HFFc6 (cell line): ENCODE measurements at regions not wholly inside any gene's neighbourhood (a gene's known extent, or its start where the extent isn't known, plus 50 kb on each side); places are given as distances from the start of the nearest gene placed in this dataset.

Source experiments
- DNase-seq: peaks from one replicate; pipeline ENCODE4 v3.0.0-alpha.2; 2018
- H3K27ac Mint-ChIP-seq: 2 replicates; pipeline ENCODE4 v1.8.0; 2020; ENCODE audit warnings: mild to moderate bottlenecking, mixed read lengths
- H3K27me3 Mint-ChIP-seq: 2 replicates; pipeline ENCODE4 v1.8.0; 2021; ENCODE audit warnings: mild to moderate bottlenecking, moderate library complexity, mixed read lengths; ENCODE audit not compliant: insufficient read depth
- H3K36me3 Mint-ChIP-seq: 2 replicates; pipeline ENCODE4 v1.8.0; 2021; ENCODE audit warnings: low read depth, mixed read lengths
- H3K4me1 Mint-ChIP-seq: 2 replicates; pipeline ENCODE4 v1.8.0; 2020; ENCODE audit warnings: low read depth, mixed read lengths
- H3K4me3 Mint-ChIP-seq: 2 replicates; pipeline ENCODE4 v1.8.0; 2020; ENCODE audit warnings: mild to moderate bottlenecking, moderate library complexity, mixed read lengths
- H3K9me3 Mint-ChIP-seq: 2 replicates; pipeline ENCODE4 v1.8.0; 2020; ENCODE audit warnings: mild to moderate bottlenecking, mixed read lengths
- TF ChIP-seq, protein P1 (sequence below): fragments of 200-600 bp; sonication (generic); IDR thresholded peaks from 2 replicates; pipeline ENCODE4 v1.5.0; 2021; ENCODE audit warnings: antibody characterized with exemption, mild to moderate bottlenecking

DNA sequence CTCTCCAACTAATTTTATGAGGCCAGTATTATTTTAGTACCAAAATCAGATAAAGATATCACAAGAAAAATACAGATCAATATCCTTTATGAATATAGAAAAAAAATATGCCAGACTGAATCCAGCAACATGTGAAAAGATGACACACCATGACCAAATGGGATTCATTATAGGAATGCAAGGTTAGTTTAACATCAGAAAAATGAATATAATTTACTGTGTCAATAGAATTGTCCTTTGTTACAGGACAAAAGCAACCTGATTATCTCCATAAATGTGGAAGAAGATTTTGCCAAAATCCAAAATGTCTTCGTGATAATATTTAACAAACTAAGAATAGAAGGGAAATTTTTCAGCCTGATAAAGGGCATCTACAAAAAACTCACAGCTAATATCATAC, 66.4 kb upstream of the DAB2 start:
- peaks cover 27% of the 10 kb centered on the region for H3K36me3 Mint-ChIP-seq
- no peak for DNase-seq
- H3K4me1 Mint-ChIP-seq = peaks cover 15% of the 10 kb centered on the region
- H3K27ac Mint-ChIP-seq = no peak overlapping the region
- peaks cover 23% of the 10 kb centered on the region for H3K9me3 Mint-ChIP-seq
- H3K4me3 Mint-ChIP-seq = no peak overlapping the region
- TF ChIP-seq, protein P1, sequence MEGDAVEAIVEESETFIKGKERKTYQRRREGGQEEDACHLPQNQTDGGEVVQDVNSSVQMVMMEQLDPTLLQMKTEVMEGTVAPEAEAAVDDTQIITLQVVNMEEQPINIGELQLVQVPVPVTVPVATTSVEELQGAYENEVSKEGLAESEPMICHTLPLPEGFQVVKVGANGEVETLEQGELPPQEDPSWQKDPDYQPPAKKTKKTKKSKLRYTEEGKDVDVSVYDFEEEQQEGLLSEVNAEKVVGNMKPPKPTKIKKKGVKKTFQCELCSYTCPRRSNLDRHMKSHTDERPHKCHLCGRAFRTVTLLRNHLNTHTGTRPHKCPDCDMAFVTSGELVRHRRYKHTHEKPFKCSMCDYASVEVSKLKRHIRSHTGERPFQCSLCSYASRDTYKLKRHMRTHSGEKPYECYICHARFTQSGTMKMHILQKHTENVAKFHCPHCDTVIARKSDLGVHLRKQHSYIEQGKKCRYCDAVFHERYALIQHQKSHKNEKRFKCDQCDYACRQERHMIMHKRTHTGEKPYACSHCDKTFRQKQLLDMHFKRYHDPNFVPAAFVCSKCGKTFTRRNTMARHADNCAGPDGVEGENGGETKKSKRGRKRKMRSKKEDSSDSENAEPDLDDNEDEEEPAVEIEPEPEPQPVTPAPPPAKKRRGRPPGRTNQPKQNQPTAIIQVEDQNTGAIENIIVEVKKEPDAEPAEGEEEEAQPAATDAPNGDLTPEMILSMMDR = no peak
- H3K27me3 Mint-ChIP-seq = no peaks in the 10 kb centered on the region

DNA sequence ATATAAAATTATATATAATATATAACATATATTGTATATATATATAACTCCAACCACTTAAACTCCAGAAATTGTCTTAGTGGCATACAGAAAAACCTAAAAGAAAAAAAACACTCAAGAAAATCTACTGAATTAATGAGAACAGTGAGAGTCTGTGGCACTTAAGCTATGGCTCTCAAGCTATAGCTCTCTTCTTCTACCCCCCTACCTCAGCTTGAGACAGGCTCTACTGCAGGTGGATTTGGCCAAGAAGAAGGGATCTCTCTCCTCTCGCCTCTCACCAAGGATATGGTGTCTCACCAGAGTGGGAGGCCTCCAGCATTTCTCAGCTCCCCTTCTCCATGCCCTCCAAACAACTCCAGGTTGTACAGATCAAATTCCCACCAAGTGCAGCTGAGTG, 64.5 kb upstream of the DAB2 start:
- Mint-ChIP-seq H3K27ac (no peak overlapping the region), H3K27me3 (no peaks in the 10 kb centered on the region), H3K9me3 (peaks cover 23% of the 10 kb centered on the region), H3K36me3 (peaks cover 27% of the 10 kb centered on the region), H3K4me3 (no peak overlapping the region), H3K4me1 (peaks cover 6% of the 10 kb centered on the region; the same call in 1 of the 2 replicates)
- no peak for DNase-seq
- TF ChIP-seq, protein P1 = no peak

DNA sequence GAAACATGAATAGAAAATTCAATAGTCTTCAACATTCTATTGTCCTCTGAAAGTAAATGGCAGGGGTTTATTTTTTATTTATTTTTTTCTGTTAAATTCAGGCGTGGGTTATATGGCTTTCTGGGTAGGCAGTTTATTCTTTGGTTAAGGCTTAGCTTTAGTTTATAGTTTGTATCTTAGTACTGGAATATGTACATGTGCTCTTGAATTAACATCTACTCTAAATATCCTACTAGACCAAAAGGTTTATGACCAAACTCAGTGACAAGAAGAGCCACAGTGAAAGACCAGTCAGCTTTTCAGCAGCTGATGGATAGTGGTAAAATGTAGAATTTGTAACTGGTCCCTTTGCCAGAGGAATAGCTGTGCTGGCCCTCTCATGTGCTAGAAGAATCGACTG, 62.0 kb upstream of the DAB2 start:
- H3K4me1 Mint-ChIP-seq = no peaks in the 10 kb centered on the region
- no peak overlapping the region for H3K27ac Mint-ChIP-seq
- no peak for DNase-seq
- no peaks in the 10 kb centered on the region for H3K27me3 Mint-ChIP-seq
- H3K9me3 Mint-ChIP-seq = peaks cover 23% of the 10 kb centered on the region
- H3K36me3 Mint-ChIP-seq = peaks cover 23% of the 10 kb centered on the region
- TF ChIP-seq, protein P1 = no peak
- no peak overlapping the region for H3K4me3 Mint-ChIP-seq

DNA sequence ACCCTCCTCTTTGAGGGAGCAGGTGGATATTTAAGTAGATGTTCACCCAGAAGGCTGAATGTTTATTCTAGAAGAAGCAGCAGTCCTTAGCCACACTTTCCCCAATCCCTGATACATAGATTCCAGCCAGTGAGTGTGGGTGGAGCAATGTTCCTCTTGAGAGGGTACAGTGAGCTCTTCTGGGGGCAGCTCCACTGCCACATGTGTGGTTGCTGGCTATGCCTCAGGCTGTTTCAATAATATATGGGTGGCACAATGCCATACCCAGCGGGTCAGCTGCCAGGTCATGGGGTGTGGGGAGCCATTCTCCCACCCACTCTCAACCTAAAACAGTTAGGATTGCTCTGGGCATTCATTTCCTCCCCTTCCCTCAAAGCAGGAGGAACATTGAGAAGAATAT, 61.6 kb upstream of the DAB2 start:
- DNase-seq = no peak
- Mint-ChIP-seq H3K9me3 (peaks cover 19% of the 10 kb centered on the region), H3K4me3 (no peak overlapping the region), H3K27ac (no peak overlapping the region), H3K27me3 (no peaks in the 10 kb centered on the region), H3K36me3 (peaks cover 19% of the 10 kb centered on the region), H3K4me1 (no peaks in the 10 kb centered on the region)
- TF ChIP-seq, protein P1 = no peak

DNA sequence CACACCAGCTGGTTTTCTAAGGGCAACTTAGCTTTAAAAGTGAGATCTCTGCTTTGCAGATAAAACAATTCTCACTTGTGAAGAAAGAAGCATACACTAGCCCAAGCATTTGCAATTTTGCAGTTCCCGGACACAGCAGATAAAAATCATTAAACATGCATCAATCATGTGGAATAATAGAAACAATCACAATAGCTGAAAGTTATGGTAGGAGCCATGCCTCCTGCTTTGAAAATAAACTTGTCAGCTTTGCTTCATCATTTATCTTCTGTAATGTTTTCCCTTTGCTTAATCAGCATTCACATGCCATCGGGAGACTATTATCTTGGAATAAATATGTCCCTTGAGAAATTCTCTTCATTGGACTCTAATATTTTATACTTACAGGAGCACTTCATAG, 60.3 kb upstream of the DAB2 start:
- peaks cover 6% of the 10 kb centered on the region for H3K36me3 Mint-ChIP-seq
- H3K4me1 Mint-ChIP-seq = no peaks in the 10 kb centered on the region
- no peak overlapping the region for H3K4me3 Mint-ChIP-seq
- no peaks in the 10 kb centered on the region for H3K27me3 Mint-ChIP-seq
- DNase-seq = no peak
- H3K27ac Mint-ChIP-seq = no peak overlapping the region
- H3K9me3 Mint-ChIP-seq = peaks cover 7% of the 10 kb centered on the region; the same call in 1 of the 2 replicates
- TF ChIP-seq, protein P1 = no peak

DNA sequence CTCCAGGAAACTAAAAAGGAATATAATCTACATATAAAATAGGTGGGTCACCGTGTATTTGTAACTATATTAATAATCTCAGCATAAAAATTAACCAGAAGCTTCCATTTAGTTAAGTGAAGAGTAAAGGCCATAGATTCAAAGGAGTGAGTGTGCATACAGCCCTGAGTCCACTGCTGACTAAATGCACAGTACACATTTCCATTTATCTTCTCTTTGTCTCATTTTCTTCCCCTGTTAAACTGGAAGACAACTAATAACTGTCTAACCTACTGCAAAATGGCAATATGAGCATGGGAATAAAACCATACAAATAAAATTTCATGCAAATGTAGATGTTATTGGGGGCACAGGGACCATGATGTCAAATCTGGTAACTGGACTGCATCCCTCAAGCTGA, 59.9 kb upstream of the DAB2 start:
- H3K36me3 Mint-ChIP-seq = peaks cover 2% of the 10 kb centered on the region
- H3K4me1 Mint-ChIP-seq = no peaks in the 10 kb centered on the region
- no peaks in the 10 kb centered on the region for H3K27me3 Mint-ChIP-seq
- no peak overlapping the region for H3K4me3 Mint-ChIP-seq
- TF ChIP-seq, protein P1 = no peak
- H3K27ac Mint-ChIP-seq = no peak overlapping the region
- no peak for DNase-seq
- peaks cover 3% of the 10 kb centered on the region; the same call in 1 of the 2 replicates for H3K9me3 Mint-ChIP-seq
